GM12891 (cell line): ENCODE measurements at regions not wholly inside any gene's neighbourhood (a gene's known extent, or its start where the extent isn't known, plus 50 kb on each side); places are given as distances from the start of the nearest gene placed in this dataset.

Source experiments
- PAX5 ChIP-seq: IDR thresholded peaks from 2 replicates; pipeline ENCODE4 v1.6.1; 2011; ENCODE audit warnings: low read length, moderate library complexity, mild to moderate bottlenecking; ENCODE audit not compliant: insufficient read depth, severe bottlenecking
- POLR2A ChIP-seq: IDR thresholded peaks from 2 replicates; pipeline ENCODE4 v1.6.1; 2011; ENCODE audit warnings: low read depth, low read length, control low read depth
- POLR2AphosphoS5 ChIP-seq: IDR thresholded peaks from 2 replicates; pipeline ENCODE4 v1.6.1; 2011; ENCODE audit warnings: low read depth, low read length, control low read depth
- SPI1 ChIP-seq: IDR thresholded peaks from 2 replicates; pipeline ENCODE4 v1.6.1; 2011; ENCODE audit warnings: low read depth, low read length, control low read depth
- TAF1 ChIP-seq: IDR thresholded peaks from 2 replicates; pipeline ENCODE4 v1.6.1; 2011; ENCODE audit warnings: low read depth, low read length, control low read depth

- no peak for TF ChIP-seq POLR2A
- TF ChIP-seq POLR2AphosphoS5: no peak
- TF ChIP-seq TAF1: no peak
- no peak for TF ChIP-seq PAX5
- TF ChIP-seq SPI1: no peak
Measured at GRCh38 chr4:32631831-32632230, 1911.7 kb downstream of the PCDH7 start.
